KMS-11 (cell line): ENCODE measurements at regions not wholly inside any gene's neighbourhood (a gene's known extent, or its start where the extent isn't known, plus 50 kb on each side); places are given as distances from the start of the nearest gene placed in this dataset.
A peak's percentile ranks its signal among the peaks of the same experiment; 100 is the strongest.

ENCODE experiments used
- H2AFZ ChIP-seq: fragments of 200-600 bp; sonication (generic); 2 replicates; pipeline ENCODE4 v1.6.1; 2016; ENCODE audit warnings: antibody characterized with exemption, mixed run types, low read depth
- H3K27ac ChIP-seq: fragments of 200-600 bp; sonication (generic); 2 replicates; pipeline ENCODE4 v1.6.1; 2016; ENCODE audit warnings: mild to moderate bottlenecking, mixed run types
- H3K27me3 ChIP-seq: fragments of 200-600 bp; sonication (generic); 2 replicates; pipeline ENCODE4 v1.6.1; 2017; ENCODE audit warnings: mild to moderate bottlenecking, low read depth, mixed run types, moderate library complexity; ENCODE audit not compliant: insufficient read depth
- H3K36me3 ChIP-seq: fragments of 200-600 bp; sonication (generic); 2 replicates; pipeline ENCODE4 v1.6.1; 2017; ENCODE audit warnings: mild to moderate bottlenecking, mixed run types; ENCODE audit not compliant: insufficient read depth
- H3K4me1 ChIP-seq: fragments of 200-600 bp; sonication (generic); 2 replicates; pipeline ENCODE4 v1.6.1; 2016; ENCODE audit warnings: mild to moderate bottlenecking, low read depth, mixed run types; ENCODE audit not compliant: poor library complexity, severe bottlenecking
- H3K4me2 ChIP-seq: fragments of 200-600 bp; sonication (generic); 2 replicates; pipeline ENCODE4 v1.7.0; 2016; ENCODE audit warnings: mild to moderate bottlenecking, mixed run types
- H3K4me3 ChIP-seq: fragments of 200-600 bp; sonication (generic); IDR thresholded peaks from 2 replicates; pipeline ENCODE4 v1.6.1; 2017; ENCODE audit warnings: low read depth, low read length, mixed read lengths; ENCODE audit not compliant: insufficient read depth
- H3K79me2 ChIP-seq: fragments of 200-600 bp; sonication (generic); 2 replicates; pipeline ENCODE4 v1.6.1; 2016; ENCODE audit warnings: low read depth, mixed run types; ENCODE audit not compliant: insufficient read depth
- H3K9ac ChIP-seq: fragments of 200-600 bp; sonication (generic); 2 replicates; pipeline ENCODE4 v1.6.1; 2016; ENCODE audit warnings: mild to moderate bottlenecking, mixed run types
- H4K20me1 ChIP-seq: fragments of 200-600 bp; sonication (generic); 2 replicates; pipeline ENCODE4 v1.6.1; 2016; ENCODE audit warnings: mild to moderate bottlenecking, mixed run types; ENCODE audit not compliant: insufficient read depth
- TF ChIP-seq, protein P1 (sequence below): fragments of 200-600 bp; sonication (generic); conservative IDR thresholded peaks from 2 replicates; pipeline ENCODE4 v1.6.1; 2017; ENCODE audit warnings: low read depth, mild to moderate bottlenecking, antibody characterized with exemption, low read length, moderate library complexity, mixed read lengths

DNA sequence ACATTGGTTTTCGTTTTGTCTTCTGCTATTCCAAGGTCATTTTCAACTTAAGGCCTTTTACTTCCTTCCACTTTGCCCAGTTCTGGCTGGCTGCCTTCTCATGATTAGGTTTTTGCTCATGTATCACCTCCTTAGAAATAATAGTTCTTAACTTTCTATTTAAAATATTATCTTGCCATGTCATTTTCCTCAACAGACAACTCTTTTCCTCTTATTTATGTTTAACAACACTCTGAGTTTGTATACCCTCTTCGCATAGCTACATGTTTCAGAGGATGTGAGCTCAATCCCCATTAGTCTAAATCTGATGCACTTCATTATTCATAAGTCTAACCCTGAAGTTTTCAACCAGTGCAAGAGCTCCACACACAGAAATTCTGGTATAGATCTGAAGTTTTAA, 299.1 kb downstream of the BCHE start:
- H3K4me3 ChIP-seq, result no peak overlapping the region
- no peaks in the 10 kb centered on the region for H3K79me2 ChIP-seq
- TF ChIP-seq, protein P1, sequence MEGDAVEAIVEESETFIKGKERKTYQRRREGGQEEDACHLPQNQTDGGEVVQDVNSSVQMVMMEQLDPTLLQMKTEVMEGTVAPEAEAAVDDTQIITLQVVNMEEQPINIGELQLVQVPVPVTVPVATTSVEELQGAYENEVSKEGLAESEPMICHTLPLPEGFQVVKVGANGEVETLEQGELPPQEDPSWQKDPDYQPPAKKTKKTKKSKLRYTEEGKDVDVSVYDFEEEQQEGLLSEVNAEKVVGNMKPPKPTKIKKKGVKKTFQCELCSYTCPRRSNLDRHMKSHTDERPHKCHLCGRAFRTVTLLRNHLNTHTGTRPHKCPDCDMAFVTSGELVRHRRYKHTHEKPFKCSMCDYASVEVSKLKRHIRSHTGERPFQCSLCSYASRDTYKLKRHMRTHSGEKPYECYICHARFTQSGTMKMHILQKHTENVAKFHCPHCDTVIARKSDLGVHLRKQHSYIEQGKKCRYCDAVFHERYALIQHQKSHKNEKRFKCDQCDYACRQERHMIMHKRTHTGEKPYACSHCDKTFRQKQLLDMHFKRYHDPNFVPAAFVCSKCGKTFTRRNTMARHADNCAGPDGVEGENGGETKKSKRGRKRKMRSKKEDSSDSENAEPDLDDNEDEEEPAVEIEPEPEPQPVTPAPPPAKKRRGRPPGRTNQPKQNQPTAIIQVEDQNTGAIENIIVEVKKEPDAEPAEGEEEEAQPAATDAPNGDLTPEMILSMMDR, result no peak
- H3K27ac ChIP-seq, result no peak overlapping the region
- H3K9ac ChIP-seq, result no peak overlapping the region
- peaks cover 16% of the 10 kb centered on the region for H3K4me1 ChIP-seq
- H4K20me1 ChIP-seq, result no peaks in the 10 kb centered on the region
- no peaks in the 10 kb centered on the region for H3K27me3 ChIP-seq
- no peak overlapping the region for H3K4me2 ChIP-seq
- no peaks in the 10 kb centered on the region; the same call in 1 of the 2 replicates for H3K36me3 ChIP-seq
- H2AFZ ChIP-seq, result no peak overlapping the region

DNA sequence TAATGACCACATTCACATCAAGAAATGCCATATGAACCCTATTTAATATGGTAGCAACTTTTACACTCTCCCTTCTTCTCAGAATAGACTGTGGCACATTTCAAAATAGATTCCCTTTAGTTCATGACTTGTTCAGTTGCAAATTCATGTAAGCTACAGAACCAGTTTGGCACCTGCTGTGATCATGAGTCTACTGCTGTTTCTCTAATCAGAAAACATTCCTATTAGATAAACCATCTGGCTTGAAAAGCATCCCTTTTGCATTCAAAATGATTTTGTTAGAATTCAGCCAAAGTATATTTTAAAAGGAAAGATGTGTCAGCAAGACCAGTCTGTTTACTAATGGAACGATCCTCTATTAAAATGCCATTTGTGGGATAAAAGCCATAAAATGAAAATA, 304.4 kb downstream of the BCHE start:
- no peak overlapping the region for H3K4me2 ChIP-seq
- H3K27me3 ChIP-seq, result no peaks in the 10 kb centered on the region
- H2AFZ ChIP-seq, result no peak overlapping the region
- H3K36me3 ChIP-seq, result no peaks in the 10 kb centered on the region
- no peaks in the 10 kb centered on the region for H4K20me1 ChIP-seq
- peaks cover 14% of the 10 kb centered on the region for H3K4me1 ChIP-seq
- no peak overlapping the region for H3K9ac ChIP-seq
- no peaks in the 10 kb centered on the region for H3K79me2 ChIP-seq
- H3K4me3 ChIP-seq, result no peak overlapping the region
- no peak overlapping the region for H3K27ac ChIP-seq
- TF ChIP-seq, protein P1, result no peak

- Histone ChIP-seq H3K79me2 (no peaks in the 10 kb centered on the region), H4K20me1 (no peaks in the 10 kb centered on the region), H3K4me1 (peaks cover 24% of the 10 kb centered on the region), H3K4me3 (no peak overlapping the region), H3K27ac (no peak overlapping the region), H2AFZ (no peak overlapping the region), H3K27me3 (no peaks in the 10 kb centered on the region), H3K4me2 (no peak overlapping the region), H3K9ac (no peak overlapping the region), H3K36me3 (no peaks in the 10 kb centered on the region)
- TF ChIP-seq, protein P1, result no peak
Observed at GRCh38 chr3:165529451-165529850, 307.8 kb downstream of the BCHE start.

GRCh38 chr3:165526367-165526766, 310.9 kb downstream of the BCHE start:
- no peak overlapping the region for H2AFZ ChIP-seq
- H3K4me1 ChIP-seq, result peaks cover 55% of the 10 kb centered on the region
- H3K36me3 ChIP-seq, result no peaks in the 10 kb centered on the region
- no peaks in the 10 kb centered on the region for H3K79me2 ChIP-seq
- H3K9ac ChIP-seq, result no peak overlapping the region
- TF ChIP-seq, protein P1, result no peak
- no peaks in the 10 kb centered on the region for H4K20me1 ChIP-seq
- no peak overlapping the region for H3K4me2 ChIP-seq
- H3K4me3 ChIP-seq, result no peak overlapping the region
- H3K27me3 ChIP-seq, result no peaks in the 10 kb centered on the region
- H3K27ac ChIP-seq, result no peak overlapping the region

DNA sequence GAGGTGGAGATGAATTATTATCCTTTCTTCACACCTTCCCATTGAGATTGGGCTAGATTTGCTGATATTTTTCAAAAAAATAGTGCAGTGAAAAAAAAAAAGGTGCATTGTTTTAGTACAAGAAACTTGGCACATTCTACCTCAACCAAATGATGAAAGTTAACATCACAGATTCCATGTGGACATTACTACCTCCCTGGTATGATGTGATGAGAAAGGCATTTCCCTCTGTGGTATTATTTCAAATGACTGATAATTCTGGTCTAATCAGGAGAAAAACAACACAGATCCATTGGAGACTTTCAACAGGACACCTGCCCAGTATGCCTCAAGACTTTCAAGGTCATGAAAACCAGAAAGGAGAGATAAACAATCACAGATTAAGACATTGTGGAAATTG, 313.4 kb downstream of the BCHE start:
- Histone ChIP-seq H4K20me1 (no peaks in the 10 kb centered on the region), H3K27me3 (no peaks in the 10 kb centered on the region), H3K36me3 (no peaks in the 10 kb centered on the region), H3K4me1 (peaks cover 81% of the 10 kb centered on the region), H3K4me2 (peak overlapping the region; percentile 41), H3K4me3 (no peak overlapping the region), H3K9ac (no peak overlapping the region), H2AFZ (no peak overlapping the region), H3K27ac (peak overlapping the region; percentile 31), H3K79me2 (no peaks in the 10 kb centered on the region)
- TF ChIP-seq, protein P1, result no peak
